PC-9 (cell line): ENCODE measurements at regions not wholly inside any gene's neighbourhood (a gene's known extent, or its start where the extent isn't known, plus 50 kb on each side); places are given as distances from the start of the nearest gene placed in this dataset.

ENCODE experiments used
- BruUV-seq: library from RNA; stranded (reverse); fragments of 400-500 nt; replicated peaks from 2 replicates; lab custom pipeline; 2021; lab: Mats Ljungman, UMichigan
- CTCF ChIA-PET: fragments of 300-600 bp; sonication (Branson Sonifier 250); formaldehyde crosslinking; loops from one replicate; lab custom pipeline; 2022; ENCODE audit warnings: antibody characterized with exemption; lab: Charles Lee
- POLR2A ChIA-PET: fragments of 300-600 bp; sonication (Branson Sonifier 250); formaldehyde crosslinking; loops from one replicate; lab custom pipeline; 2022; ENCODE audit warnings: antibody characterized with exemption; ENCODE audit not compliant: unreplicated experiment; lab: Charles Lee
- DNase-seq, 2 experiments: peaks; one replicate each; pipeline versions ENCODE4 v3.0.0 to v3.0.0-alpha.2; 2015 to 2022; ENCODE audit warnings: mixed read lengths in 1 of 2
- H2AFZ ChIP-seq: fragments of 200-600 bp; sonication (generic); 2 replicates; pipeline ENCODE4 v1.8.1; 2017; ENCODE audit warnings: antibody characterized with exemption
- H3F3A ChIP-seq: fragments of 200-600 bp; sonication (generic); 2 replicates; pipeline ENCODE4 v1.8.1; 2017; ENCODE audit warnings: antibody characterized with exemption, mild to moderate bottlenecking, low read depth; ENCODE audit not compliant: insufficient read depth
- H3K27ac ChIP-seq: fragments of 200-600 bp; sonication (generic); 2 replicates; pipeline ENCODE4 v1.6.1; 2016; ENCODE audit warnings: mixed run types
- H3K27me3 ChIP-seq: fragments of 200-600 bp; sonication (generic); 2 replicates; pipeline ENCODE4 v1.6.1; 2016; ENCODE audit warnings: low read depth, mixed run types; ENCODE audit not compliant: insufficient read depth
- H3K36me3 ChIP-seq: fragments of 200-600 bp; sonication (generic); 2 replicates; pipeline ENCODE4 v1.6.1; 2016; ENCODE audit warnings: low read depth, mixed run types
- H3K4me1 ChIP-seq: fragments of 200-600 bp; sonication (generic); replicated peaks from 2 replicates; pipeline ENCODE4 v1.6.1; 2016; ENCODE audit warnings: mixed run types; ENCODE audit not compliant: insufficient read depth
- H3K4me2 ChIP-seq: fragments of 200-600 bp; sonication (generic); 2 replicates; pipeline ENCODE4 v1.6.1; 2017; ENCODE audit warnings: mixed run types
- H3K4me3 ChIP-seq: fragments of 200-600 bp; sonication (generic); 2 replicates; pipeline ENCODE4 v1.6.1; 2016; ENCODE audit warnings: mixed run types
- H3K79me2 ChIP-seq: fragments of 200-600 bp; sonication (generic); 2 replicates; pipeline ENCODE4 v1.6.1; 2017; ENCODE audit warnings: low read depth, mixed run types
- H3K9me2 ChIP-seq: fragments of 200-600 bp; sonication (generic); 2 replicates; pipeline ENCODE4 v1.8.1; 2017; ENCODE audit warnings: mild to moderate bottlenecking; ENCODE audit not compliant: insufficient read depth
- H3K9me3 ChIP-seq: fragments of 200-600 bp; sonication (generic); 2 replicates; pipeline ENCODE4 v1.8.1; 2016; ENCODE audit warnings: low read depth; ENCODE audit not compliant: insufficient read depth
- H4K20me1 ChIP-seq: fragments of 200-600 bp; sonication (generic); 2 replicates; pipeline ENCODE4 v1.8.1; 2017; ENCODE audit not compliant: insufficient read depth
- EZH2 ChIP-seq: fragments of 200-600 bp; sonication (generic); IDR thresholded peaks from 2 replicates; pipeline ENCODE4 v1.8.0; 2017; ENCODE audit warnings: antibody characterized with exemption, low read depth
- intact Hi-C: fragments of 100-400 bp; cut with micrococcal nuclease; formaldehyde crosslinking; loops from one replicate; pipeline ENCODE4 v1.10.0; 2022; ENCODE audit not compliant: unreplicated experiment
- TF ChIP-seq, protein P1 (sequence below): fragments of 200-600 bp; sonication (generic); conservative IDR thresholded peaks from 2 replicates; pipeline ENCODE4 v1.6.1; 2017; ENCODE audit warnings: mixed run types, antibody characterized with exemption, mild to moderate bottlenecking, moderate library complexity

DNA sequence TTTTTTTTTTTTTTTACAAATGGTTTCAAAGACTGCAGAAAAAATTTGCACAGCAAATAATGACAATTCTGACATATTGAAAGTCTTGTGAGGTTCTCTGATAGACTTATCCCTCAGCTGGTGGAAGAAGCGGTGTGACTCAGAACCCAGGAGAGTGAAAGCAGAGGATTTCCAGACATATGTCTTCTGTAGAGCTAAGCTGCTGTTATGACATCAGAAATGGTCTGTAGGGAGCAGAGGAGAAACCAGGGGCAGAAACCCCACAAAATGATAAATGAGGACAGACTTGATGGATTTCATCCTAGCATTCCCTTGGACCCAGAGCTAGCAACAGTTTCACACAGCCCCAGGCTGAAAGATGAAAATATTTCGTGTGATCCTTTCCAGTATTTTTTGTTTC, 582.6 kb downstream of the METTL15 start:
- H2AFZ ChIP-seq, result no peak overlapping the region
- H4K20me1 ChIP-seq, result no peaks in the 10 kb centered on the region
- no TSS peak for BruUV-seq
- no peaks in the 10 kb centered on the region for H3K36me3 ChIP-seq
- H3K4me1 ChIP-seq, result no peaks in the 10 kb centered on the region
- no peak for TF ChIP-seq EZH2
- TF ChIP-seq, protein P1, sequence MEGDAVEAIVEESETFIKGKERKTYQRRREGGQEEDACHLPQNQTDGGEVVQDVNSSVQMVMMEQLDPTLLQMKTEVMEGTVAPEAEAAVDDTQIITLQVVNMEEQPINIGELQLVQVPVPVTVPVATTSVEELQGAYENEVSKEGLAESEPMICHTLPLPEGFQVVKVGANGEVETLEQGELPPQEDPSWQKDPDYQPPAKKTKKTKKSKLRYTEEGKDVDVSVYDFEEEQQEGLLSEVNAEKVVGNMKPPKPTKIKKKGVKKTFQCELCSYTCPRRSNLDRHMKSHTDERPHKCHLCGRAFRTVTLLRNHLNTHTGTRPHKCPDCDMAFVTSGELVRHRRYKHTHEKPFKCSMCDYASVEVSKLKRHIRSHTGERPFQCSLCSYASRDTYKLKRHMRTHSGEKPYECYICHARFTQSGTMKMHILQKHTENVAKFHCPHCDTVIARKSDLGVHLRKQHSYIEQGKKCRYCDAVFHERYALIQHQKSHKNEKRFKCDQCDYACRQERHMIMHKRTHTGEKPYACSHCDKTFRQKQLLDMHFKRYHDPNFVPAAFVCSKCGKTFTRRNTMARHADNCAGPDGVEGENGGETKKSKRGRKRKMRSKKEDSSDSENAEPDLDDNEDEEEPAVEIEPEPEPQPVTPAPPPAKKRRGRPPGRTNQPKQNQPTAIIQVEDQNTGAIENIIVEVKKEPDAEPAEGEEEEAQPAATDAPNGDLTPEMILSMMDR, result no peak
- no peaks in the 10 kb centered on the region for H3K9me3 ChIP-seq
- H3K27ac ChIP-seq, result no peak overlapping the region
- no peaks in the 10 kb centered on the region for H3K79me2 ChIP-seq
- H3K27me3 ChIP-seq, result no peaks in the 10 kb centered on the region
- POLR2A ChIA-PET, result interaction anchor here (0.7 kb wide), 1 partner anchor 128 kb away, joined by 3 read pairs; no protein-coding TSS in a partner anchor
- H3K9me2 ChIP-seq, result no peaks in the 10 kb centered on the region
- intact Hi-C loops, result loop anchor here (10.0 kb wide), 2 partner anchors 156 to 366 kb away; no protein-coding TSS in a partner anchor
- DNase-seq, result no peak
- no peaks in the 10 kb centered on the region for H3F3A ChIP-seq
- no peak overlapping the region for H3K4me3 ChIP-seq
- H3K4me2 ChIP-seq, result no peak overlapping the region
- CTCF ChIA-PET, result no interaction called here

GRCh38 chr11:28684011-28684586, 575.9 kb downstream of the METTL15 start:
- H3K4me2 ChIP-seq, result no peak overlapping the region
- no peaks in the 10 kb centered on the region for H3K36me3 ChIP-seq
- no peak for TF ChIP-seq EZH2
- no peak overlapping the region for H3K4me3 ChIP-seq
- ChIA-PET CTCF (no interaction called here), POLR2A (no interaction called here)
- H2AFZ ChIP-seq, result no peak overlapping the region
- BruUV-seq, result no TSS peak
- H3K9me2 ChIP-seq, result no peaks in the 10 kb centered on the region
- no peaks in the 10 kb centered on the region for H3K9me3 ChIP-seq
- DNase-seq, result no peak
- no peaks in the 10 kb centered on the region for H3F3A ChIP-seq
- H3K27ac ChIP-seq, result no peak overlapping the region
- no peaks in the 10 kb centered on the region for H3K4me1 ChIP-seq
- no peaks in the 10 kb centered on the region for H4K20me1 ChIP-seq
- no peaks in the 10 kb centered on the region for H3K79me2 ChIP-seq
- intact Hi-C loops, result no loop called here
- H3K27me3 ChIP-seq, result no peaks in the 10 kb centered on the region

GRCh38 chr11:28679795-28680468, 571.7 kb downstream of the METTL15 start:
- H2AFZ ChIP-seq, result no peak overlapping the region
- no peaks in the 10 kb centered on the region for H3K9me3 ChIP-seq
- no peak for DNase-seq
- no peaks in the 10 kb centered on the region for H3K36me3 ChIP-seq
- H3F3A ChIP-seq, result no peaks in the 10 kb centered on the region
- POLR2A ChIA-PET, result no interaction called here
- intact Hi-C loops, result loop anchor here (10.0 kb wide), 1 partner anchor 335 kb away; no protein-coding TSS in a partner anchor
- H3K4me2 ChIP-seq, result no peak overlapping the region
- CTCF ChIA-PET, result no interaction called here
- no TSS peak for BruUV-seq
- no peak for TF ChIP-seq EZH2
- TF ChIP-seq, protein P1, result no peak
- no peaks in the 10 kb centered on the region for H3K4me1 ChIP-seq
- no peak overlapping the region for H3K4me3 ChIP-seq
- H3K27ac ChIP-seq, result no peak overlapping the region
- no peaks in the 10 kb centered on the region for H4K20me1 ChIP-seq
- no peaks in the 10 kb centered on the region for H3K79me2 ChIP-seq
- no peaks in the 10 kb centered on the region for H3K27me3 ChIP-seq
- peaks cover 4% of the 10 kb centered on the region; the same call in 1 of the 2 replicates for H3K9me2 ChIP-seq
